NCI-H2196 (cell line): ENCODE measurements at regions not wholly inside any gene's neighbourhood (a gene's known extent, or its start where the extent isn't known, plus 50 kb on each side); places are given as distances from the start of the nearest gene placed in this dataset.

ENCODE experiments used
- DNase-seq: peaks from one replicate; lab custom pipeline; 2025; ENCODE audit not compliant: unreplicated experiment; lab: John Stamatoyannopoulos, UW

- no peak for DNase-seq
Measured at GRCh38 chr17:56737421-56738161, 96.1 kb downstream of the C17orf67 start.

- no peak for DNase-seq
Measured at GRCh38 chr17:56739376-56739775, 94.3 kb downstream of the C17orf67 start.

GRCh38 chr17:56739776-56740175 is 93.9 kb downstream of the C17orf67 start:
- DNase-seq = no peak

- no peak for DNase-seq
Measured at GRCh38 chr17:56740481-56740880, 93.2 kb downstream of the C17orf67 start.
